Vagina (tissue), 2 donors: ENCODE measurements at regions not wholly inside any gene's neighbourhood (a gene's known extent, or its start where the extent isn't known, plus 50 kb on each side); places are given as distances from the start of the nearest gene placed in this dataset.

Source experiments
- DNase-seq, 2 donors: peaks; one replicate each; pipeline ENCODE4 v3.0.0-alpha.2; 2017; ENCODE audit errors: extremely low spot score in 2 of 2
- H3K27ac ChIP-seq: fragments of 200-600 bp; sonication (generic); one replicate; pipeline ENCODE4 v1.5.1; 2019
- H3K27me3 ChIP-seq: fragments of 200-600 bp; sonication (generic); one replicate; pipeline ENCODE4 v1.5.1; 2019
- H3K36me3 ChIP-seq, 2 donors: fragments of 200-600 bp; sonication (generic); one replicate each; pipeline ENCODE4 v1.5.1; 2017 to 2019
- H3K4me1 ChIP-seq: fragments of 200-600 bp; sonication (generic); one replicate; pipeline ENCODE4 v1.5.1; 2019
- H3K4me3 ChIP-seq, 2 donors: fragments of 200-600 bp; sonication (generic); 1 replicate in 1 of 2; 2 replicates in 1 of 2; pipeline ENCODE4 v1.5.1; 2016 to 2019
- H3K9me3 ChIP-seq: fragments of 200-600 bp; sonication (generic); one replicate; pipeline ENCODE4 v1.5.1; 2019
- CTCF ChIP-seq, 3 experiments: fragments of 450-650 bp in 2 of 3; fragments of 200-600 bp in 1 of 3; sonication (generic) in 1 of 3; IDR thresholded peaks; one replicate each; pipeline ENCODE4 v1.5.1; 2017 to 2019; ENCODE audit warnings: antibody characterized with exemption in 3 of 3, mild to moderate bottlenecking in 2 of 3, moderate library complexity in 2 of 3
- POLR2A ChIP-seq, 2 donors: fragments of 450-650 bp; IDR thresholded peaks; one replicate each; pipeline ENCODE4 v1.6.1; 2017; ENCODE audit warnings: antibody characterized with exemption in 2 of 2, mild to moderate bottlenecking in 2 of 2, moderate library complexity in 2 of 2
- POLR2AphosphoS5 ChIP-seq, 2 donors: sonication (generic); formaldehyde crosslinking; IDR thresholded peaks; one replicate each; pipeline ENCODE4 v1.9.0; 2017; ENCODE audit warnings: antibody characterized with exemption in 2 of 2, mild to moderate bottlenecking in 2 of 2, low read depth in 1 of 2; ENCODE audit not compliant: insufficient read depth in 1 of 2
- intact Hi-C: fragments of 100-400 bp; cut with DNase I; formaldehyde crosslinking; loops from one replicate; pipeline ENCODE4 v1.15.1; 2023

GRCh38 chr16:22670044-22670536 is 143.9 kb upstream of the HS3ST2 start:
- no peaks in the 10 kb centered on the region for H3K36me3 ChIP-seq
- no peak overlapping the region for H3K4me3 ChIP-seq
- H3K4me1 ChIP-seq = no peaks in the 10 kb centered on the region
- H3K9me3 ChIP-seq = no peaks in the 10 kb centered on the region
- no peak for TF ChIP-seq POLR2AphosphoS5 (IDR thresholded peaks at IDR 0.05; ENCODE audit: insufficient read depth in 1 of 2, low read depth in 1 of 2)
- TF ChIP-seq POLR2A (IDR thresholded peaks at IDR 0.05) = no peak
- TF ChIP-seq CTCF (IDR thresholded peaks at IDR 0.05) = no peak
- no peaks in the 10 kb centered on the region for H3K27me3 ChIP-seq
- intact Hi-C loops = no loop called here
- peak in 1 of 2 donors; percentile 78 for DNase-seq
- H3K27ac ChIP-seq = no peak overlapping the region

GRCh38 chr16:22670551-22671041 is 143.4 kb upstream of the HS3ST2 start:
- Histone ChIP-seq H3K27ac (no peak overlapping the region), H3K4me3 (no peak overlapping the region), H3K4me1 (no peaks in the 10 kb centered on the region), H3K36me3 (no peaks in the 10 kb centered on the region), H3K9me3 (no peaks in the 10 kb centered on the region), H3K27me3 (no peaks in the 10 kb centered on the region)
- peak in 1 of 2 donors; percentile 84 for DNase-seq
- intact Hi-C loops = no loop called here
- TF ChIP-seq CTCF (IDR thresholded peaks at IDR 0.05) = no peak
- TF ChIP-seq POLR2AphosphoS5 (IDR thresholded peaks at IDR 0.05; ENCODE audit: insufficient read depth in 1 of 2, low read depth in 1 of 2) = no peak
- no peak for TF ChIP-seq POLR2A (IDR thresholded peaks at IDR 0.05)

- H3K36me3 ChIP-seq = no peaks in the 10 kb centered on the region
- no peaks in the 10 kb centered on the region for H3K4me1 ChIP-seq
- DNase-seq = peak in 1 of 2 donors; percentile 74
- H3K9me3 ChIP-seq = no peaks in the 10 kb centered on the region
- H3K27ac ChIP-seq = no peak overlapping the region
- no peaks in the 10 kb centered on the region for H3K27me3 ChIP-seq
- no peak overlapping the region for H3K4me3 ChIP-seq
- intact Hi-C loops = no loop called here
- no peak for TF ChIP-seq POLR2AphosphoS5 (IDR thresholded peaks at IDR 0.05; ENCODE audit: insufficient read depth in 1 of 2, low read depth in 1 of 2)
- no peak for TF ChIP-seq POLR2A (IDR thresholded peaks at IDR 0.05)
- no peak for TF ChIP-seq CTCF (IDR thresholded peaks at IDR 0.05)
Observed at GRCh38 chr16:22671301-22672076, 142.5 kb upstream of the HS3ST2 start.

- peak in 1 of 2 donors; percentile 72 for DNase-seq
- intact Hi-C loops = no loop called here
- TF ChIP-seq POLR2AphosphoS5 (IDR thresholded peaks at IDR 0.05; ENCODE audit: insufficient read depth in 1 of 2, low read depth in 1 of 2) = no peak
- TF ChIP-seq CTCF (IDR thresholded peaks at IDR 0.05) = no peak
- no peak for TF ChIP-seq POLR2A (IDR thresholded peaks at IDR 0.05)
- Histone ChIP-seq H3K27me3 (no peaks in the 10 kb centered on the region), H3K9me3 (no peaks in the 10 kb centered on the region), H3K36me3 (no peaks in the 10 kb centered on the region), H3K4me1 (no peaks in the 10 kb centered on the region), H3K27ac (no peak overlapping the region), H3K4me3 (no peak overlapping the region)
Observed at GRCh38 chr16:22672830-22673210, 141.1 kb upstream of the HS3ST2 start.

GRCh38 chr16:22673421-22673831 is 140.5 kb upstream of the HS3ST2 start:
- Histone ChIP-seq H3K4me1 (no peaks in the 10 kb centered on the region), H3K27me3 (no peaks in the 10 kb centered on the region), H3K36me3 (no peaks in the 10 kb centered on the region), H3K9me3 (no peaks in the 10 kb centered on the region), H3K4me3 (no peak overlapping the region), H3K27ac (no peak overlapping the region)
- intact Hi-C loops = no loop called here
- TF ChIP-seq CTCF (IDR thresholded peaks at IDR 0.05) (no peak), POLR2AphosphoS5 (IDR thresholded peaks at IDR 0.05; ENCODE audit: insufficient read depth in 1 of 2, low read depth in 1 of 2) (no peak), POLR2A (IDR thresholded peaks at IDR 0.05) (no peak)
- peak in 1 of 2 donors; percentile 49 for DNase-seq
